ENCODE measurements at regions not wholly inside any gene's neighbourhood (a gene's known extent, or its start where the extent isn't known, plus 50 kb on each side); places are given as distances from the start of the nearest gene placed in this dataset.

- no peaks in the 10 kb centered on the region for H3K27me3 ChIP-seq (ENCODE audit: control insufficient read depth, insufficient read depth, low read length)
- no peak for TF ChIP-seq CTCF (IDR thresholded peaks at IDR 0.05; ENCODE audit: insufficient read depth, low read length, poor library complexity, severe bottlenecking)
- no peak for DNase-seq (ENCODE audit: low read depth)
- no peak overlapping the region for H3K4me3 ChIP-seq (ENCODE audit: low read depth, low read length)
- H3K36me3 ChIP-seq (ENCODE audit: control insufficient read depth, insufficient read depth, low read length) = no peaks in the 10 kb centered on the region
Measured at GRCh38 chrX:68992821-68993397, 164.1 kb downstream of the EFNB1 start.

DNA sequence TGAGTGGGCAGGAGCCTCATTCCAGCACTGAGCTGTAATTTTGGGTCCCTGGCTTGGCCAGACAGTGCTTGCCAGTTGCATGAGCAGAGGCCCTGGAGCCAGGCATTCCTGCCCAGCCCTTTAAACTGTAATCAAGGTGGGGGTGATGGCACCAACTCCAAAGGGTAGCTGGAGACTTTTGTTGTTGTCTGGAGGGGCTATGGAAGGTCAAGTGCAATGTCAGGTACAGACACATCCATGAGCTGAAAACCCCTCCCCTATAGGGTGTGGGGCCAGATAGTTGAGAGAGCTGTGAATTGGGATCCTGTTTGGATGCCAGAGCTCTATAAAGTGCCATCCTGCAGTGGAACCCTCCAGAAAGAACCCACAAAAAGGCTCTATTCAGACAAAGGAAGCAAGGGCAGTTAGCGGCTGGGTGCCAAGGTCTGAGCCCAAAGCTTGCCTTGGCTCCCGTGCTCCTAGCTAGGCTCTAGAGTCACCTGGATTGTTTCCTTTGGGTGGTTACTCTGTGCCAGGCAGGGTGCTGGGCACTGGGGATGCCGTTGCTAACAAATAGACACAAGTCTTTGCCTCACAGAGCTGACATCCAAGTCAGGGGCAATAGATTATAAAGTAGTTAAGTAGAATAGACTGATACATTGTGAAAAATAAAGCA lies 163.0 kb downstream of the EFNB1 start:
- no peak for TF ChIP-seq CTCF (IDR thresholded peaks at IDR 0.05; ENCODE audit: insufficient read depth, low read length, poor library complexity, severe bottlenecking)
- H3K36me3 ChIP-seq (ENCODE audit: control insufficient read depth, insufficient read depth, low read length) = no peaks in the 10 kb centered on the region
- DNase-seq (ENCODE audit: low read depth) = no peak
- no peaks in the 10 kb centered on the region for H3K27me3 ChIP-seq (ENCODE audit: control insufficient read depth, insufficient read depth, low read length)
- H3K4me3 ChIP-seq (ENCODE audit: low read depth, low read length) = no peak overlapping the region

GRCh38 chrX:68990948-68991347 lies 162.1 kb downstream of the EFNB1 start:
- no peaks in the 10 kb centered on the region for H3K36me3 ChIP-seq (ENCODE audit: control insufficient read depth, insufficient read depth, low read length)
- no peak for DNase-seq (ENCODE audit: low read depth)
- H3K27me3 ChIP-seq (ENCODE audit: control insufficient read depth, insufficient read depth, low read length) = no peaks in the 10 kb centered on the region
- no peak for TF ChIP-seq CTCF (IDR thresholded peaks at IDR 0.05; ENCODE audit: insufficient read depth, low read length, poor library complexity, severe bottlenecking)
- no peak overlapping the region for H3K4me3 ChIP-seq (ENCODE audit: low read depth, low read length)

GRCh38 chrX:68989865-68990606 lies 161.2 kb downstream of the EFNB1 start:
- peak; percentile 10 for DNase-seq (ENCODE audit: low read depth)
- Histone ChIP-seq H3K36me3 (ENCODE audit: control insufficient read depth, insufficient read depth, low read length) (no peaks in the 10 kb centered on the region), H3K27me3 (ENCODE audit: control insufficient read depth, insufficient read depth, low read length) (no peaks in the 10 kb centered on the region), H3K4me3 (ENCODE audit: low read depth, low read length) (no peak overlapping the region)
- TF ChIP-seq CTCF (IDR thresholded peaks at IDR 0.05; ENCODE audit: insufficient read depth, low read length, poor library complexity, severe bottlenecking) = no peak

- TF ChIP-seq CTCF (IDR thresholded peaks at IDR 0.05; ENCODE audit: insufficient read depth, low read length, poor library complexity, severe bottlenecking) = no peak
- DNase-seq (ENCODE audit: low read depth) = no peak
- Histone ChIP-seq H3K4me3 (ENCODE audit: low read depth, low read length) (no peak overlapping the region), H3K36me3 (ENCODE audit: control insufficient read depth, insufficient read depth, low read length) (no peaks in the 10 kb centered on the region), H3K27me3 (ENCODE audit: control insufficient read depth, insufficient read depth, low read length) (no peaks in the 10 kb centered on the region)
Measured at GRCh38 chrX:68989456-68989855, 160.6 kb downstream of the EFNB1 start.
